K562 (cell line): ENCODE measurements at regions not wholly inside any gene's neighbourhood (a gene's known extent, or its start where the extent isn't known, plus 50 kb on each side); places are given as distances from the start of the nearest gene placed in this dataset.

Experiments
- DPF2 ChIP-seq: fragments of 450-650 bp; IDR thresholded peaks from 2 replicates; pipeline ENCODE4 v1.6.1; 2016
- MAFG ChIP-seq: fragments of 450-650 bp; conservative IDR thresholded peaks from 2 replicates; pipeline ENCODE4 v1.6.1; 2016; ENCODE audit warnings: missing genetic modification characterization, missing compliant biosample characterization
- POLR2A ChIP-seq: fragments of 450-650 bp; conservative IDR thresholded peaks from 2 replicates; pipeline ENCODE4 v1.6.1; 2016
- SMARCB1 ChIP-seq: IDR thresholded peaks from 2 replicates; pipeline ENCODE4 v1.6.1; 2011; ENCODE audit warnings: improper control_type of control experiment, low read depth; ENCODE audit not compliant: insufficient read length
- ZC3H11A ChIP-seq: IDR thresholded peaks from 2 replicates; pipeline ENCODE4 v1.6.1; 2012; ENCODE audit warnings: low read depth, low read length, improper control_type of control experiment
- ZNF121 ChIP-seq: sonication (generic); formaldehyde crosslinking; conservative IDR thresholded peaks from 2 replicates; pipeline ENCODE4 v1.8.0; 2022; ENCODE audit warnings: missing genetic modification reagents
- TF ChIP-seq, protein P1 (sequence below): fragments of 450-650 bp; formaldehyde crosslinking; IDR thresholded peaks from 2 replicates; pipeline ENCODE4 v1.4.0; 2022; ENCODE audit warnings: missing genetic modification characterization
- TF ChIP-seq, protein P2 (sequence below): fragments of 450-650 bp; formaldehyde crosslinking; IDR thresholded peaks from 2 replicates; pipeline ENCODE4 v1.4.0; 2022; ENCODE audit warnings: missing genetic modification characterization

DNA sequence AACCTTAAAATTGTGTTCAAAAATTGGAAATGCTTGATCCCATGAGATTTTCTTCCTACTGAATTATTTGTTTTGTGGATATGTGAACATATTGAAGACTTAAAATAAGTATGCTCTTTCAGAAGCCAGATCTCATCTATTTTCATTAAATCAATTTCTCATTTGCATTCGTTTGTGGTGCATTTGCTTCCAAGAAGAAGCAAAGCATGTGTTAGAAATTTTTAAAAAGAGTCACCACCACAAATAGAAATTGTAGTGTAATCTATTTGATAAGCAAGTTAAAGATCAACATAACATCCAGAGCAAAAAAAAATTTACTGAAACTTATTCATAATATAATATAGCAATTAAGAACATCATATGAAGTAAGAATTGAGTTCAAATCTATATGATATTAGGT, 300.9 kb upstream of the SYT4 start:
- TF ChIP-seq, protein P1, sequence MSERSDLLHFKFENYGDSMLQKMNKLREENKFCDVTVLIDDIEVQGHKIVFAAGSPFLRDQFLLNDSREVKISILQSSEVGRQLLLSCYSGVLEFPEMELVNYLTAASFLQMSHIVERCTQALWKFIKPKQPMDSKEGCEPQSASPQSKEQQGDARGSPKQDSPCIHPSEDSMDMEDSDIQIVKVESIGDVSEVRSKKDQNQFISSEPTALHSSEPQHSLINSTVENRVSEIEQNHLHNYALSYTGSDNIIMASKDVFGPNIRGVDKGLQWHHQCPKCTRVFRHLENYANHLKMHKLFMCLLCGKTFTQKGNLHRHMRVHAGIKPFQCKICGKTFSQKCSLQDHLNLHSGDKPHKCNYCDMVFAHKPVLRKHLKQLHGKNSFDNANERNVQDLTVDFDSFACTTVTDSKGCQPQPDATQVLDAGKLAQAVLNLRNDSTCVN (CRISPR knock-in tag), result no peak
- TF ChIP-seq SMARCB1 (no peak), DPF2 (no peak), ZC3H11A (no peak), POLR2A (no peak), ZNF121 (CRISPR knock-in tag) (no peak), MAFG (no peak)
- TF ChIP-seq, protein P2, sequence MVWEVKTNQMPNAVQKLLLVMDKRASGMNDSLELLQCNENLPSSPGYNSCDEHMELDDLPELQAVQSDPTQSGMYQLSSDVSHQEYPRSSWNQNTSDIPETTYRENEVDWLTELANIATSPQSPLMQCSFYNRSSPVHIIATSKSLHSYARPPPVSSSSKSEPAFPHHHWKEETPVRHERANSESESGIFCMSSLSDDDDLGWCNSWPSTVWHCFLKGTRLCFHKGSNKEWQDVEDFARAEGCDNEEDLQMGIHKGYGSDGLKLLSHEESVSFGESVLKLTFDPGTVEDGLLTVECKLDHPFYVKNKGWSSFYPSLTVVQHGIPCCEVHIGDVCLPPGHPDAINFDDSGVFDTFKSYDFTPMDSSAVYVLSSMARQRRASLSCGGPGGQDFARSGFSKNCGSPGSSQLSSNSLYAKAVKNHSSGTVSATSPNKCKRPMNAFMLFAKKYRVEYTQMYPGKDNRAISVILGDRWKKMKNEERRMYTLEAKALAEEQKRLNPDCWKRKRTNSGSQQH, result no peak
